ENCODE measurements at regions not wholly inside any gene's neighbourhood (a gene's known extent, or its start where the extent isn't known, plus 50 kb on each side); places are given as distances from the start of the nearest gene placed in this dataset.

DNA sequence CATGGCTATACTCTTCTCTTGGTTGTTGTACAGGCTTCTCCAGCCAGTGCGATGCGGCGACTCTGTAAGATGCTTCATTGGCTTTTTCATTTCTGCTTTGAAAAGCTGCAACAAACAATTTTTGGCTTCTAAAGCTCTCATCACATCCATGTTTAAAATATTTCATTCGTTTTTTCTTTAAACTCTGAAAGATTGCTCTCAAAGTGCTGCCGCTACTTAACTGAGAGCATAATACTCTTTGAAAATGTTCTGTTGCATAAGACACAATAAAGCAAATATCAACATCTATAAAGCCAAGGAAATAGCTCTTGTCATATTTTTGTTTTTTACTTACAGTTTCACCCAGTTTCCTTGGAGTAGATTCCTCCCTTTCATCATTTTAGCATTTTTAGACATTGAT lies 468.3 kb downstream of the TBC1D22A start:
- TF ChIP-seq CTCF (IDR thresholded peaks at IDR 0.05; ENCODE audit: insufficient read depth, low read length, poor library complexity, severe bottlenecking), result no peak
- no peak for TF ChIP-seq EZH2phosphoT487 (conservative IDR thresholded peaks at IDR 0.05; ENCODE audit: low read length)
